PC-9 (cell line): ENCODE measurements at regions not wholly inside any gene's neighbourhood (a gene's known extent, or its start where the extent isn't known, plus 50 kb on each side); places are given as distances from the start of the nearest gene placed in this dataset.

Experiments used
- BruUV-seq: library from RNA; stranded (reverse); fragments of 400-500 nt; replicated peaks from 2 replicates; lab custom pipeline; 2021; lab: Mats Ljungman, UMichigan
- CTCF ChIA-PET: fragments of 300-600 bp; sonication (Branson Sonifier 250); formaldehyde crosslinking; loops from one replicate; lab custom pipeline; 2022; ENCODE audit warnings: antibody characterized with exemption; lab: Charles Lee
- POLR2A ChIA-PET: fragments of 300-600 bp; sonication (Branson Sonifier 250); formaldehyde crosslinking; loops from one replicate; lab custom pipeline; 2022; ENCODE audit warnings: antibody characterized with exemption; ENCODE audit not compliant: unreplicated experiment; lab: Charles Lee
- DNase-seq, 2 experiments: peaks; one replicate each; pipeline versions ENCODE4 v3.0.0 to v3.0.0-alpha.2; 2015 to 2022; ENCODE audit warnings: mixed read lengths in 1 of 2
- H2AFZ ChIP-seq: fragments of 200-600 bp; sonication (generic); 2 replicates; pipeline ENCODE4 v1.8.1; 2017; ENCODE audit warnings: antibody characterized with exemption
- H3F3A ChIP-seq: fragments of 200-600 bp; sonication (generic); 2 replicates; pipeline ENCODE4 v1.8.1; 2017; ENCODE audit warnings: antibody characterized with exemption, mild to moderate bottlenecking, low read depth; ENCODE audit not compliant: insufficient read depth
- H3K27ac ChIP-seq: fragments of 200-600 bp; sonication (generic); 2 replicates; pipeline ENCODE4 v1.6.1; 2016; ENCODE audit warnings: mixed run types
- H3K27me3 ChIP-seq: fragments of 200-600 bp; sonication (generic); 2 replicates; pipeline ENCODE4 v1.6.1; 2016; ENCODE audit warnings: low read depth, mixed run types; ENCODE audit not compliant: insufficient read depth
- H3K36me3 ChIP-seq: fragments of 200-600 bp; sonication (generic); 2 replicates; pipeline ENCODE4 v1.6.1; 2016; ENCODE audit warnings: low read depth, mixed run types
- H3K4me1 ChIP-seq: fragments of 200-600 bp; sonication (generic); replicated peaks from 2 replicates; pipeline ENCODE4 v1.6.1; 2016; ENCODE audit warnings: mixed run types; ENCODE audit not compliant: insufficient read depth
- H3K4me2 ChIP-seq: fragments of 200-600 bp; sonication (generic); 2 replicates; pipeline ENCODE4 v1.6.1; 2017; ENCODE audit warnings: mixed run types
- H3K4me3 ChIP-seq: fragments of 200-600 bp; sonication (generic); 2 replicates; pipeline ENCODE4 v1.6.1; 2016; ENCODE audit warnings: mixed run types
- H3K79me2 ChIP-seq: fragments of 200-600 bp; sonication (generic); 2 replicates; pipeline ENCODE4 v1.6.1; 2017; ENCODE audit warnings: low read depth, mixed run types
- H3K9me2 ChIP-seq: fragments of 200-600 bp; sonication (generic); 2 replicates; pipeline ENCODE4 v1.8.1; 2017; ENCODE audit warnings: mild to moderate bottlenecking; ENCODE audit not compliant: insufficient read depth
- H3K9me3 ChIP-seq: fragments of 200-600 bp; sonication (generic); 2 replicates; pipeline ENCODE4 v1.8.1; 2016; ENCODE audit warnings: low read depth; ENCODE audit not compliant: insufficient read depth
- H4K20me1 ChIP-seq: fragments of 200-600 bp; sonication (generic); 2 replicates; pipeline ENCODE4 v1.8.1; 2017; ENCODE audit not compliant: insufficient read depth
- CTCF ChIP-seq: fragments of 200-600 bp; sonication (generic); conservative IDR thresholded peaks from 2 replicates; pipeline ENCODE4 v1.6.1; 2017; ENCODE audit warnings: mixed run types, antibody characterized with exemption, mild to moderate bottlenecking, moderate library complexity
- EZH2 ChIP-seq: fragments of 200-600 bp; sonication (generic); IDR thresholded peaks from 2 replicates; pipeline ENCODE4 v1.8.0; 2017; ENCODE audit warnings: antibody characterized with exemption, low read depth
- intact Hi-C: fragments of 100-400 bp; cut with micrococcal nuclease; formaldehyde crosslinking; loops from one replicate; pipeline ENCODE4 v1.10.0; 2022; ENCODE audit not compliant: unreplicated experiment

DNA sequence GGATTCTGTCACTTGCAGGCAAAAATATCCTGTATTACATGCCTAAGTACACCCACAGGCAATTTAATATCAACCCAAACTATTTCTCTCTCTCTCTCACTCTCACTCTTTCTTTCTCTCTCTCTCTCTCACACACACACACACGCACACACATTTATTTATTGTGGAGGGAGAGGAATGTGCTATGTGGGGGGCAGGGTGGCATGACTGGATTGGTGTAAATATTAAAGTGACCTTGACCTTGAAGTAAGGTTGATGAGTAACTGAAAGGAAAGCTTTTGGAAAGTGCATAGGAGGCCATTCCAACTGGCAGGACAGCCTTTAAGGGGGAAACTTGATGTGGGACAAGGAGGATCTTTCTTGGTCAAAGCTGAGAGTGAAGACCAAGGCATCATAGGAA lies 589.7 kb upstream of the KIRREL3 start:
- H3K4me3 ChIP-seq: no peak overlapping the region
- TF ChIP-seq CTCF (no peak), EZH2 (no peak)
- no peak for DNase-seq
- no TSS peak for BruUV-seq
- H3F3A ChIP-seq: no peaks in the 10 kb centered on the region
- ChIA-PET CTCF (no interaction called here), POLR2A (no interaction called here)
- intact Hi-C loops: no loop called here
- H3K79me2 ChIP-seq: no peaks in the 10 kb centered on the region
- no peak overlapping the region for H3K27ac ChIP-seq
- no peak overlapping the region for H2AFZ ChIP-seq
- H3K27me3 ChIP-seq: peaks cover 29% of the 10 kb centered on the region
- no peaks in the 10 kb centered on the region for H3K4me1 ChIP-seq
- H3K9me2 ChIP-seq: no peaks in the 10 kb centered on the region
- H4K20me1 ChIP-seq: no peaks in the 10 kb centered on the region
- H3K36me3 ChIP-seq: no peaks in the 10 kb centered on the region
- no peaks in the 10 kb centered on the region for H3K9me3 ChIP-seq
- H3K4me2 ChIP-seq: no peak overlapping the region

DNA sequence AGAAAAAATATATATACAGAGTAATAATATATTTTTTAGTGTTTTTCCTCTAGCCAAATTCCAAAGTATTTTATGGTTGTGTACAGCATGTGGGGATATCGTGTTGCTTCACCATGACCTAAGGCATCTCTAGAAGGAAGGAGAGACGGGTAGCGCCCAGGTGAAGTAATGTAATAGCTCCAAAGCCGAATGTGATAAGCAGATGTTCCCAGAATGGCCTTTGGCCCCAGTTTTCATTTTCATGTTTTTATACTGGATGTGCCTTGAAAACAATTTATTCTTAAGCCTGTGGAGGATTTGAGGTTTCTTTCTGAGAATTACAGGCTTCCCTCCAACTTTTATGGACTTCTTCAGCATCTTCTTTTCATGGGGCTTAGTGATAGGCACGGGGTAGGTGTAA lies 587.9 kb upstream of the KIRREL3 start:
- CTCF ChIA-PET: no interaction called here
- DNase-seq: no peak
- POLR2A ChIA-PET: no interaction called here
- no peaks in the 10 kb centered on the region for H3K79me2 ChIP-seq
- no peak overlapping the region for H3K4me3 ChIP-seq
- no peaks in the 10 kb centered on the region for H3K9me3 ChIP-seq
- no peaks in the 10 kb centered on the region for H3K9me2 ChIP-seq
- TF ChIP-seq CTCF (no peak), EZH2 (no peak)
- no peaks in the 10 kb centered on the region for H3F3A ChIP-seq
- H3K4me2 ChIP-seq: no peak overlapping the region
- H3K27ac ChIP-seq: no peak overlapping the region
- H3K36me3 ChIP-seq: no peaks in the 10 kb centered on the region
- intact Hi-C loops: no loop called here
- no peak overlapping the region for H2AFZ ChIP-seq
- no TSS peak for BruUV-seq
- no peaks in the 10 kb centered on the region for H3K4me1 ChIP-seq
- H3K27me3 ChIP-seq: peaks cover 18% of the 10 kb centered on the region
- no peaks in the 10 kb centered on the region for H4K20me1 ChIP-seq

DNA sequence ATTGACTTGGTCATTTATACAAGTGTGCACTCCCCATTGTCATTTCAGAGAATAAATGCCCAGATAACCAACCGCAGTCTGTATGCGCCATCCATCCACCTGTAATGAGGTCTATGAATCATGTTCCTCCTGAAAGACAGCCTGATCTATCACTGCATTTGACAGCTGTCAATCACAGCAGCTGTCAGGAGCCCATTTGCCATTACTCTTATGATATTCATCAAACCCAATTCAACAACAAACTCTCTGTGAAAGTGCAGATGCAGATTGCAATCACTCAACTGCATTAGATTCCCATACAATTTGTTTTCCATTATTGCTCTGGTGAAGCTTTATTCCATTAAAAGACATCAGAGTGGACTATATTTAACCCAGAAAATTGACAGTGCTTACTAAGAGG lies 586.9 kb upstream of the KIRREL3 start:
- no peaks in the 10 kb centered on the region for H3K9me3 ChIP-seq
- H2AFZ ChIP-seq: no peak overlapping the region
- no peak overlapping the region for H3K4me2 ChIP-seq
- no peak overlapping the region for H3K27ac ChIP-seq
- H3K27me3 ChIP-seq: peaks cover 15% of the 10 kb centered on the region; the same call in 1 of the 2 replicates
- intact Hi-C loops: no loop called here
- no peaks in the 10 kb centered on the region for H3K4me1 ChIP-seq
- H3K4me3 ChIP-seq: no peak overlapping the region
- no peaks in the 10 kb centered on the region for H3F3A ChIP-seq
- H3K36me3 ChIP-seq: no peaks in the 10 kb centered on the region
- no peaks in the 10 kb centered on the region for H3K79me2 ChIP-seq
- TF ChIP-seq CTCF (no peak), EZH2 (no peak)
- no peak for DNase-seq
- ChIA-PET CTCF (no interaction called here), POLR2A (interaction anchor here (0.6 kb wide), 1 partner anchor 621 kb away, joined by 3 read pairs; no protein-coding TSS in a partner anchor)
- H3K9me2 ChIP-seq: no peaks in the 10 kb centered on the region
- H4K20me1 ChIP-seq: no peaks in the 10 kb centered on the region
- BruUV-seq: no TSS peak
